ENCODE measurements at regions not wholly inside any gene's neighbourhood (a gene's known extent, or its start where the extent isn't known, plus 50 kb on each side); places are given as distances from the start of the nearest gene placed in this dataset.

- no peak for TF ChIP-seq POLR2A (IDR thresholded peaks at IDR 0.05)
- no peak for TF ChIP-seq CTCF (IDR thresholded peaks at IDR 0.05)
- TF ChIP-seq POLR2AphosphoS5 (IDR thresholded peaks at IDR 0.05) = no peak
Observed at GRCh38 chr9:124163760-124164255, 93.9 kb upstream of the NEK6 start.

Measured in upper lobe of left lung (tissue), 4 donors.